Loucy (cell line): ENCODE measurements at regions not wholly inside any gene's neighbourhood (a gene's known extent, or its start where the extent isn't known, plus 50 kb on each side); places are given as distances from the start of the nearest gene placed in this dataset.
"Not testable (repeated sequence)": the region's sequence is repeated elsewhere in the genome, so short reads cannot be mapped to it uniquely, and the experiment has no call there.

Source experiments
- EZH2phosphoT487 ChIP-seq: fragments of 200-600 bp; IDR thresholded peaks from 2 replicates; pipeline ENCODE4 v1.6.1; 2018; ENCODE audit warnings: antibody characterized with exemption, mild to moderate bottlenecking, moderate library complexity, borderline replicate concordance
- TF ChIP-seq, protein P1 (sequence below): fragments of 200-600 bp; sonication (generic); conservative IDR thresholded peaks from 2 replicates; pipeline ENCODE4 v1.5.1; 2014; ENCODE audit warnings: mild to moderate bottlenecking, antibody characterized with exemption, low read length

DNA sequence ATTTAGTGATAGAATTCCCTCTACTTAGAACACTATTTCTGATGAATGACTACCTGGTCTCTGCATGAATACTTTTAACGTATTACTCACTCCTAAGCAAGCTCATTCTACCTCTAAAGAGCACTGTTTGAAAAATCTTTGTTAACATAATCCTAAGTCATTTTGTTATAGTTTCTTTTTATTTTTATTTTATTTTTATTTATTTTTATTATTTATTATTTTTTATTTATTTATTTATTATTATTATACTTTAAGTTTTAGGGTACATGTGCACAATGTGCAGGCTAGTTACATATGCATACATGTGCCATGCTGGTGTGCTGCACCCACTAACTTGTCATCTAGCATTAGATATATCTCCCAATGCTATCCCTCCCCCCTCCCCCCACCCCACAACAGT lies 99.6 kb downstream of the SMPDL3A start:
- TF ChIP-seq, protein P1, sequence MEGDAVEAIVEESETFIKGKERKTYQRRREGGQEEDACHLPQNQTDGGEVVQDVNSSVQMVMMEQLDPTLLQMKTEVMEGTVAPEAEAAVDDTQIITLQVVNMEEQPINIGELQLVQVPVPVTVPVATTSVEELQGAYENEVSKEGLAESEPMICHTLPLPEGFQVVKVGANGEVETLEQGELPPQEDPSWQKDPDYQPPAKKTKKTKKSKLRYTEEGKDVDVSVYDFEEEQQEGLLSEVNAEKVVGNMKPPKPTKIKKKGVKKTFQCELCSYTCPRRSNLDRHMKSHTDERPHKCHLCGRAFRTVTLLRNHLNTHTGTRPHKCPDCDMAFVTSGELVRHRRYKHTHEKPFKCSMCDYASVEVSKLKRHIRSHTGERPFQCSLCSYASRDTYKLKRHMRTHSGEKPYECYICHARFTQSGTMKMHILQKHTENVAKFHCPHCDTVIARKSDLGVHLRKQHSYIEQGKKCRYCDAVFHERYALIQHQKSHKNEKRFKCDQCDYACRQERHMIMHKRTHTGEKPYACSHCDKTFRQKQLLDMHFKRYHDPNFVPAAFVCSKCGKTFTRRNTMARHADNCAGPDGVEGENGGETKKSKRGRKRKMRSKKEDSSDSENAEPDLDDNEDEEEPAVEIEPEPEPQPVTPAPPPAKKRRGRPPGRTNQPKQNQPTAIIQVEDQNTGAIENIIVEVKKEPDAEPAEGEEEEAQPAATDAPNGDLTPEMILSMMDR = not testable (repeated sequence)
- TF ChIP-seq EZH2phosphoT487 = not testable (repeated sequence)
